LNCAP (cell line): ENCODE measurements at regions not wholly inside any gene's neighbourhood (a gene's known extent, or its start where the extent isn't known, plus 50 kb on each side); places are given as distances from the start of the nearest gene placed in this dataset.

Experiments
- CTCF ChIP-seq: fragments of 450-650 bp; IDR thresholded peaks from 2 replicates; pipeline ENCODE4 v1.5.1; 2017; ENCODE audit warnings: mild to moderate bottlenecking

- no peak for TF ChIP-seq CTCF
Measured at GRCh38 chr2:8606649-8607550, 75.0 kb upstream of the ID2 start.

GRCh38 chr2:8607606-8608005 is 74.2 kb upstream of the ID2 start:
- no peak for TF ChIP-seq CTCF

- no peak for TF ChIP-seq CTCF
Measured at GRCh38 chr2:8608411-8608954, 73.4 kb upstream of the ID2 start.

- TF ChIP-seq CTCF, result no peak
Measured at GRCh38 chr2:8609357-8609811, 72.5 kb upstream of the ID2 start.

- no peak for TF ChIP-seq CTCF
Measured at GRCh38 chr2:8611246-8611645, 70.6 kb upstream of the ID2 start.

GRCh38 chr2:8611700-8612099 is 70.2 kb upstream of the ID2 start:
- no peak for TF ChIP-seq CTCF

GRCh38 chr2:8612734-8613179 is 69.1 kb upstream of the ID2 start:
- TF ChIP-seq CTCF, result no peak
